ACHN (cell line): ENCODE measurements at regions not wholly inside any gene's neighbourhood (a gene's known extent, or its start where the extent isn't known, plus 50 kb on each side); places are given as distances from the start of the nearest gene placed in this dataset.

Experiments
- DNase-seq: peaks from one replicate; pipeline ENCODE4 v3.0.0-alpha.2; 2015
- in situ Hi-C: cut with HindIII; loops from 2 replicates; pipeline ENCODE4 v1.10.0; 2017; ENCODE audit warnings: low sequenced_read_pairs, low pct_ligation_motif_present, low pct_unique_long_range_greater_than_20kb

DNA sequence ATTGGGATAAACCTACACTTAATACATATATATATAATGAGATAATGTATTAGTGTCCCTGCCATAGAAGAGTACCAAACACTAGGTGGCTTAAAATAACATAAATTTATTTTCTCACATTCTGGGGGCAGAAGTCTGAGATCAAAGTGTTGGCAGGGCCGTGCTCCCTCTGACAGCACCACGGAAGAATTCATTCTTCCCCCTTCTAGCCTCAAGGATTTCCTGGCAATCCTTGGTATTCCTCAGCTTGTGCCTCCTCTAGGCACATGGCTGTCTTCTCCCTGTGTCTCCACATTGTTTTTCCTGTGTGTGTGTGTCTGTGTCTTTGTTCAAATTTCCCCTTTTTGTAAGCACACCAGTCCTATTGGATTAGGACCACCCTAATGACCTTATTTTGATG, 115.2 kb upstream of the AGBL1 start:
- in situ Hi-C loops: no loop called here

GRCh38 chr15:85967553-85967952, 112.1 kb upstream of the AGBL1 start:
- in situ Hi-C loops: no loop called here
- no peak for DNase-seq

More for the DNA sequence above, 115.2 kb upstream of the AGBL1 start:
- DNase-seq: no peak

- DNase-seq: no peak
- in situ Hi-C loops: no loop called here
Measured at GRCh38 chr15:85972805-85973540, 106.7 kb upstream of the AGBL1 start.

DNA sequence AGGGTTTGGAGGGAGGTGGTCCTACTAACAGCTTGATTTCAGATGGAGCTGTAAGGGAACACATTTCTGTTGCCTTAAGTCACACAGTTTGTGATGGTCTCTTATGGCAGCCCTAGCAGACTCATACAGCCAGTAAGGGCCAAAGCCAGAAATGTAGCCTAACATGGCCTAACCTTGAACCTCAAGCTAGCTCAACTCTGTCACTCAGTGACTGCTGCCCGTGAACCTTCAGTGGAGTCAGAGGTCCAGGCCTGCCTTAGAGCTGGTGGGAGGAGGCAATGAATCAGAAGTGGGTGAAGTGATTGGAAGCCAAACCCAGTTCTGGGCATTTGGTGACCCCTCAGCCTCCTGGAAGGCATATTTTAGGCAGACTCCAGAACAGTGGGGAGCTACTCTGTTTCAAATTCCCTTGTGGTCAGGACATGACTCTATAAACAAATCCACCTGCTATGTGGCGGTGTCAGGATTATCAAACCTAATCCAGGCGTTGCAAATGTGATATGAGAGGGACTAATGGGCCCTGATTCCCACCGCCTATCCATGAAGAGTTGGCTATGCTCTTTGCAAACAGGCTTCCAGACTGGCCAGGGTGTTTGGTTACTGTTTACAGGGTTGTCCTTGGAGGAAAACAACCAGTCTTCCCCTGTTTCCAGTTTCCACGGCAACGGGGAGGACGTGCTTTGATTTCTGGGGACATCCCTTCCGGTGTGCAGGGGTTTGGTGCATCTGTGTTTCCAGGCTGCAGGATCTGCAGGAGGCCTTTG, 105.9 kb upstream of the AGBL1 start:
- in situ Hi-C loops: no loop called here
- DNase-seq: no peak

DNA sequence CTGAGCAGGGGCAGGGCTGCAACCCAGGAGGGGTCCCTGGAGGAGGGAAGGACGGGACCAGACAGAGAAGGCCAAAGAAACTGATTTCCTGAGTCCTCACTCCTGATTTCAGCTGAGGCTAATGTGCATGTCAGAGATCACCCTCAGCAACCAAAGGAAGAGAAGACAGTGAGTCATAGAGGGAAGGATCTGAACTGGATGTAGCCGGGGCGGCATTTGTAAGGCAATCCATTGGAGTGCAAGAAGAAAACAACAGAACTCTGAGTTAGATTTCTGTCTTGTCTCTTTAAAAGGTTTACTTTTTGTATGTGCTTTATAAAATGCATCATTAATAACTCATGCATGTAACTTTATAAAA, 105.3 kb upstream of the AGBL1 start:
- DNase-seq: no peak
- in situ Hi-C loops: no loop called here

- in situ Hi-C loops: no loop called here
- no peak for DNase-seq
Measured at GRCh38 chr15:85974742-85975141, 104.9 kb upstream of the AGBL1 start.

DNA sequence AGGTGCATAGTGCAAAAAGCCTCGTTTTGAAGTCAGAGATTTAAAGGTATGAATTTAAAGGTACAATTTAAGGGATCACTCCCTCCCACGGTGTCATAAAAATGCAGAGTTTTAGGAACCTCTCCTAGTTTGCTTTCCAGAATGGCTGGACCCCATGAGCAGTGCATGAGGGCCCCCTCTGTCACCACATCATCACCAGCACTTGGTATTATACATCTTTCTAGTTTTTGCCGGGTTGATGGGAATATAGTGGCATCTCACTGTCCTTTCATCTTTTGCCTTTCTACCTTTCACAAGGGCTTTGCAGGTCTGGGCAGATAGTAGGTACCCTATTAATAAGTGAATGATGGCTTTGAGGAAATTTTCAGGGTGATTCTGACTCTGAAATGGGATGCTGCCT, 103.6 kb upstream of the AGBL1 start:
- in situ Hi-C loops: no loop called here
- no peak for DNase-seq

DNA sequence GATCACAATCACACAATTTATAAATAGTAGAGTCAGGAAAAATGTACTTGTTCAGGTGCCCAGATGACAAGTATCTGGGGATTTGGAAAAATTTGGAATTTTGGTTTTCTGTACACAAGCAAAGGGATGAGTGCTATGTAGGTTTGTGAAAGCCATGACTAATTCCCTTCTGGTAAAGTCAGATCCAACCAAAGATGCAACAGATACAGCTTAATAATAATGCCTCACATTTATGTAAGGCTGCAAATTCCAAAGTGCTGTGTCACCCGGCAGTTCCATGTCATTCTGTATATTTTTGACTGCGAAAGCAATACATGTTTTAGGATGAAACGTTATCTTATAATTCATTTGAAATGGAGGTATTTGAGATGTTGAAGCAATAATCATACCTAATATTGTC, 102.7 kb upstream of the AGBL1 start:
- no peak for DNase-seq
- in situ Hi-C loops: no loop called here

GRCh38 chr15:85977586-85977985, 102.1 kb upstream of the AGBL1 start:
- in situ Hi-C loops: no loop called here
- DNase-seq: no peak

DNA sequence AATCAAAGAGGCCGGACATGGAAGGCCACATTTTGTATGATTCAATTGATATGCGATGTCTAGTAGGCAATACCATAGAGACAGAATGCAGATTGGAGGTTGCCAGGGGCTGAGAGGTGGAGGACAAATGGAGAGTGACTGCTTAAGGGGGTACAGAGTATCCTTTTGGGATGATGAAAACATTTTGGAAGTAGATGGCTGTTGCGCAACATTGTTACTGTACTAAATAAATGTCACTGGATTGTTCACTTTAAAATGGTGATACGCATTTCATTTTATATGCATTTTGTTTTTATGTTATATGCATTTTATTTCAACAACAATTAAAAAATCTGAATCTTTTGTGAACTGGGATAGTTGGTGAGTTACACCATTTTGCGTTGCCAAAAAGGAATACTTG, 99.7 kb upstream of the AGBL1 start:
- DNase-seq: no peak
- in situ Hi-C loops: no loop called here

GRCh38 chr15:85980946-85981345, 98.7 kb upstream of the AGBL1 start:
- DNase-seq: no peak
- in situ Hi-C loops: no loop called here

- in situ Hi-C loops: no loop called here
- DNase-seq: no peak
Measured at GRCh38 chr15:85984241-85984640, 95.4 kb upstream of the AGBL1 start.

GRCh38 chr15:85986116-85986515, 93.6 kb upstream of the AGBL1 start:
- no peak for DNase-seq
- in situ Hi-C loops: no loop called here

DNA sequence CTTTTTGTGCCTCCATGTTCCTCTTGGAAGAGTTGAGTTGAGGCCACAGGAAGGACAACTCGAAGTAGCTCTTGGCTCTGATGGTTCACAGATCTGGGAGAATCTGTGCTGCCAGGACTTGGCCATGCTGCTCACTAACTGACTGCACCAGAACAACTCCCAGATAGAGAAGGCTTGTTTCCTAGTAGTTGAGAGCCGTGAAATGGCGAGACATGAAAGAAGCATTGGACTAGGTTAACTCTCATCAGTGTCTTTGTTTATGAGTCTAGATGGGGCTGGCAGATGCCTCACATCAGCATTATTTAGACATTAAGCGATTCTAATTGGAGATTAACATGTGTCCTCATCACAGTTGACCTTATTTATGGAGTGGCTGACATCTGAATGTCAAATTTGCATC, 92.9 kb upstream of the AGBL1 start:
- in situ Hi-C loops: no loop called here
- DNase-seq: no peak

DNA sequence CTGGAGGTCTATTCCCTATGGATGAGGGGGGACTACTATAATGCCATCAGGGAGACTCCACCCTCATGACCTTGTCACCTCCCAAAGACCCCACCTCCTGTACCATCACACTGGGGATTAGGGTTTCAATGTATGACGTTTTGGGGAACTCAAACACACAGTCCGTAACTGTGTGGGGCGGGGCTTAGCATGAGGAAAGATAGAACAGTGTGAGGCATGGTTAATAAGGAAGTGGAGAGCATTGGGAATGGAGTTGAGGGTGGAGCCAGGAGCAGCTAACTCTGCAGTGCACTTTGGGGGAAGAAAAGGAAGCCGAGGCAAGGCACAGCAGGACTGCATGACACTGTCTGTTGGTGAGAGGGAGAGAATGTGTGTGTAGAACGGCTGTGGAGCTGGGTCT, 90.9 kb upstream of the AGBL1 start:
- in situ Hi-C loops: no loop called here
- DNase-seq: no peak

DNA sequence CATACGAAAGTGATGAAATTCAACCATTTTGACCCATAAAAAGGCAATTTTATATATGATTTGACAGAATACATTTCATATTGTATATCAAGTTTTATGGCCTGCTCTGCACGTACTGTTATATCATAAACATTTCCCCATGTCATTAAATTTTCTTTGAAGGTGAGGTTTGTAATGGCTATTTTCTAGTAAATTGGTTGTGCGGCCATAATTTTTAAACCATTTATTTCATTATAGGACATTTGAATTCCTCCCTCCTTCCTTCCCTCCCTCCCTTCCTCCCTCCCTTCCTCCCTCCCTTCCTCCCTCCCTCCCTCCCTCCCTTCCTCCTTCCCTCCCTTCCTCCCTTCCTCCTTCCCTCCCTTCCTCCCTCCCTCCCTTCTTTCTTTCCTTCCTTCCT, 87.4 kb upstream of the AGBL1 start:
- in situ Hi-C loops: no loop called here
- DNase-seq: no peak

- in situ Hi-C loops: no loop called here
- DNase-seq: no peak
Measured at GRCh38 chr15:85993116-85993515, 86.6 kb upstream of the AGBL1 start.

DNA sequence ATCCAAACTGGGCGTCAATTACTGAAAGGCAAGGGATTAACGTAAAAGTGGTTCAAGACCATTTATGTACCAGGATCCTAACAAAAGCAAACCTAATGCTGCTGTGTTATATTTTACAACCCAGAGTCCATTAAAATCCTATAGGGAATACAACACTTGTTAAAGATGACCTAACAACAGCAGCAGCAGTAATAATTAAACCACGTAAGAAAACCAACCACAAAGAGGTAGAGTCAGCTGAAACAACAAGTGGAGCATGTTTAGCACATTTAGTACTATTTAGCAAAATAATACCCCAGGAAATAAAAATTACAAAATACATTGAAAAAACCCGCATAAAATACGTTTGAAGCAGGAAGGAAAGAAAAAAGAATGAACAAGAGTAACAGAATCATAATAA, 82.1 kb upstream of the AGBL1 start:
- in situ Hi-C loops: no loop called here
- DNase-seq: no peak

DNA sequence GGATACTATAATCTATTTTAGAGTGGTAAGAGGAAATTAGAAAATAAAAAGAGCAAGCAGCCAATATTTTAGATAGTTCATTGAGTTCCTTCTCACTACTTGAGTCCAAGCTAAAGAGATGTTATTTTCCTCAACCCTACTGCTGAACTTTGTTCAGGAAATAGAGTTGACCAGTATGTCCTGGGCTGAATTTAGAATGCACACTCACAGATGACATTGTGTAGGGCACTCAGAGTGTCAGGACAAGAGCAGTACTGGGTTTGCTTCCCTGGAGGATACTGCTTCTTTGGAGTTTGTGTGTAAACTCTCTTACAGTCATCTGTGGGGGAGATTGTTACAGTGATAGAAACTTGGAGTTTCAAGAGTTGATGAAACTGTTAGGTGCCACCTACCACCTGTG, 80.0 kb upstream of the AGBL1 start:
- in situ Hi-C loops: no loop called here
- DNase-seq: no peak

DNA sequence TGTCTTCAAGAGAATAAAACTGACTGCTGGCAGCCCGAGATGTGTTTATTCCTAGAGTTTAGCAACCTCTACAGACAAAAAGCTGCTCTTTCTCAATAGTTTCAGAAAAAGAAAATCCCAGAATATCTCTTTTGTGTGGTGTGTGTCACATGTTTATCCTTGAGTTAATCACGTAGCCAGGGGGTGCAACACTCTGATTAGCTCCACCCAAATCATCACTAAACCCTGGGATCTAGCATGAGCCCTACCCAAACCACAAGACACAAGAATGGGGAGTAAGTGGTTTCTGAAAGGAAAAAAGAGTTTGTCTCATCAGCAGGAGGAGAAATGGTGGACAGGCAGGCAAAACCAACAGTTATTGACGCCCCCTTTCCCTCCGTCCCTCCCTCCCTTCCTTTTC, 78.5 kb upstream of the AGBL1 start:
- no peak for DNase-seq
- in situ Hi-C loops: no loop called here
